Hepatocyte (in vitro differentiated cells): ENCODE measurements at regions not wholly inside any gene's neighbourhood (a gene's known extent, or its start where the extent isn't known, plus 50 kb on each side); places are given as distances from the start of the nearest gene placed in this dataset.

Experiments used
- EZH2 ChIP-seq: fragments of 200-600 bp; sonication (generic); IDR thresholded peaks from 2 replicates; pipeline ENCODE4 v1.6.1; 2016; ENCODE audit warnings: antibody characterized with exemption, mild to moderate bottlenecking, borderline replicate concordance
- EZH2phosphoT487 ChIP-seq: fragments of 200-600 bp; sonication (generic); IDR thresholded peaks from one replicate; pipeline ENCODE4 v1.6.1; 2018; ENCODE audit warnings: antibody characterized with exemption, mild to moderate bottlenecking, low read depth, moderate library complexity; ENCODE audit not compliant: unreplicated experiment, severe bottlenecking
- TF ChIP-seq, protein P1 (sequence below): fragments of 200-600 bp; sonication (generic); IDR thresholded peaks from 2 replicates; pipeline ENCODE4 v1.5.1; 2016; ENCODE audit warnings: antibody characterized with exemption, mild to moderate bottlenecking; ENCODE audit not compliant: poor library complexity

DNA sequence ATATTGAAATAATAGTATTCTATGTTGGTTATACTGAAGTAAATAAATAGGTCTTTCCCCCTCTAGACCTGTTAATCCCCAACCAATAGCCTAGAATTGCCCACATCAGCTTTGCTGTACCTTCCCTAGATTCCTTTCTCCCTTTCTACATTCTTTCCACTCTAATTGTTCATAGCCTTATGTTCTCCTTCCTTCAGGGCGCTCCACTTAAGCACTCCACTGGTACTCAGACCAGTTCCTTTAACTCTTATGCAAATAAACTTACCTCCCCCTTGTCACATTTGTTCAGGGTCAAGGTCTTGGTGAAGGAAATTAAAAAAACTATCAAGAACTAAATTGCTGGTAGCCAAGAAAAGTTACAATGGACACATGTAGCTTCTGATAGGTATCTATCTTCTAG, 294.8 kb downstream of the UTP18 start:
- TF ChIP-seq EZH2 (no peak), EZH2phosphoT487 (no peak)
- TF ChIP-seq, protein P1, sequence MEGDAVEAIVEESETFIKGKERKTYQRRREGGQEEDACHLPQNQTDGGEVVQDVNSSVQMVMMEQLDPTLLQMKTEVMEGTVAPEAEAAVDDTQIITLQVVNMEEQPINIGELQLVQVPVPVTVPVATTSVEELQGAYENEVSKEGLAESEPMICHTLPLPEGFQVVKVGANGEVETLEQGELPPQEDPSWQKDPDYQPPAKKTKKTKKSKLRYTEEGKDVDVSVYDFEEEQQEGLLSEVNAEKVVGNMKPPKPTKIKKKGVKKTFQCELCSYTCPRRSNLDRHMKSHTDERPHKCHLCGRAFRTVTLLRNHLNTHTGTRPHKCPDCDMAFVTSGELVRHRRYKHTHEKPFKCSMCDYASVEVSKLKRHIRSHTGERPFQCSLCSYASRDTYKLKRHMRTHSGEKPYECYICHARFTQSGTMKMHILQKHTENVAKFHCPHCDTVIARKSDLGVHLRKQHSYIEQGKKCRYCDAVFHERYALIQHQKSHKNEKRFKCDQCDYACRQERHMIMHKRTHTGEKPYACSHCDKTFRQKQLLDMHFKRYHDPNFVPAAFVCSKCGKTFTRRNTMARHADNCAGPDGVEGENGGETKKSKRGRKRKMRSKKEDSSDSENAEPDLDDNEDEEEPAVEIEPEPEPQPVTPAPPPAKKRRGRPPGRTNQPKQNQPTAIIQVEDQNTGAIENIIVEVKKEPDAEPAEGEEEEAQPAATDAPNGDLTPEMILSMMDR: no peak
